Pancreas (tissue), 10 donors: ENCODE measurements at regions not wholly inside any gene's neighbourhood (a gene's known extent, or its start where the extent isn't known, plus 50 kb on each side); places are given as distances from the start of the nearest gene placed in this dataset.

Source experiments
- ATAC-seq, 4 donors: fragments of 200-7000 bp; cut with Tn5 transposase; one replicate each; pipeline versions ENCODE4 v1.8.0 to v1.9.1; 2020; ENCODE audit warnings: mild to moderate bottlenecking in 4 of 4, moderate library complexity in 4 of 4
- DNase-seq, 6 donors: peaks; one replicate each; pipeline ENCODE4 v3.0.0-alpha.2; 2020
- FAIRE-seq: peaks from 2 replicates; lab custom pipeline; 2012; peaks lifted over from hg19 to GRCh38; lab: Jason Lieb, UNC
- H3K27ac ChIP-seq, 4 donors: fragments of 200-600 bp; sonication (generic); 1 replicate in 3 of 4; 2 replicates in 1 of 4; pipeline versions ENCODE4 v1.5.0 to v1.8.0; 2020
- H3K27me3 ChIP-seq, 4 donors: fragments of 200-600 bp; one replicate each; pipeline ENCODE4 v1.8.0; 2021
- H3K36me3 ChIP-seq, 3 donors: fragments of 200-600 bp; sonication (generic) in 1 of 3; one replicate each; pipeline versions ENCODE4 v1.5.0 to v1.8.0; 2020 to 2021
- H3K4me1 ChIP-seq, 3 donors: fragments of 200-600 bp; one replicate each; pipeline ENCODE4 v1.8.0; 2021
- H3K4me3 ChIP-seq, 4 donors: fragments of 200-600 bp; sonication (generic) in 2 of 4; one replicate each; pipeline versions ENCODE4 v1.5.0 to v1.8.0; 2020 to 2021
- H3K9me3 ChIP-seq, 4 donors: fragments of 200-600 bp; one replicate each; pipeline ENCODE4 v1.8.0; 2021
- WGBS, 2 donors: extraction: QIAGEN DNeasy Blood & Tissue Kit; methylation state at CpG; one replicate each; pipeline ENCODE4 v1.1.7; 2013; 5-methylcytosine and 5-hydroxymethylcytosine counted together
- intact Hi-C, 3 donors: fragments of 100-400 bp; cut with DNase I; formaldehyde crosslinking; loops; one replicate each; pipeline versions ENCODE4 v1.11.1 to v1.14.2; 2022
- TF ChIP-seq, protein P1 (sequence below), 4 donors: fragments of 200-600 bp; sonication (generic) in 3 of 4; IDR thresholded peaks; one replicate each; pipeline versions ENCODE4 v1.5.0 to v1.8.0; 2021; ENCODE audit warnings: antibody characterized with exemption in 4 of 4
- donor health status: healthy with polysubstance abuse.
- donor health status: DM: no; HTN: no; CAD: no; lungs with moderate emphysema.
- donor health status: DM: no; HTN: no; CAD: no.
- donor health status: control.
- donor health status: control.
- donor health status: Bipolar disorder and iron deficiency.
- donor health status: DM: yes; HTN: yes; CAD: no.
- donor health status: DM: no; HTN: no; CAD: no.
- donor health status: DM: no; HTN: no; CAD: no.
- donor health status: DM: yes; HTN: yes; CAD: no.

DNA sequence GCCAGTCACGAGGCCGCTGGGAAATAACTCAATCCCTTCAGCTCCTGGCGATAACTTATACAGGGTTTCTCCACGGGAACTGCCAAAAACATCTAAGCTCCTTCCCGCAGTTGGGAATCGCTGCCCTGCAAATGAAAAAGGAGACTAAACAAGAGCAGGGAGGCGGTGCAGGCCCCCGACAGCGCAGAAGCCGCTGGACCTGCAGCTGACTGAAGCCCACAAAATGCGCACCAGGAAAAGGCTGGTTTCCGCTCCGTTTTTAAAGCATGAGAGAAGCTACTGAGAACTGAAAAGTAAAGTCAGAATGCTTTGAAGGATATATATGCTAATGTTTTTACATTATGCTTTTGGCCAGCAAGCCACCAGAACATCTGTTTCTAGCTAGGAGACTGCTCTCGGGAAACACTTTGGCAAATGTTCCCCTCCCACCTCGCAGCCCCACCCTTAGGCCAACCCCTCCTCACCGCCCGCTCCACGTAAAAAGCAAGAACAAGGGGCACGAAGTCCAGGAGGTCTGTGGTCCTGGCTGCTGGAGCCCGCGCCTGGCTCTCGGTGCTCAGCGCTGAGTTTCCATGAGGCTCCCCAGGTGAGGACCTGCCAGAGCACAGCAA, 90.5 kb downstream of the SOD2 start:
- no peak overlapping the region for H3K27ac ChIP-seq
- no peaks in the 10 kb centered on the region for H3K36me3 ChIP-seq
- no peak overlapping the region for H3K4me3 ChIP-seq
- WGBS, 2 donors = 65 to 78% methylated on average over 23 of the region's 23 CpGs
- FAIRE-seq = no peak
- ATAC-seq = no peak
- no peaks in the 10 kb centered on the region for H3K4me1 ChIP-seq
- intact Hi-C loops = no loop called here
- no peak for DNase-seq
- H3K9me3 ChIP-seq = no peaks in the 10 kb centered on the region
- no peaks in the 10 kb centered on the region for H3K27me3 ChIP-seq
- TF ChIP-seq, protein P1, sequence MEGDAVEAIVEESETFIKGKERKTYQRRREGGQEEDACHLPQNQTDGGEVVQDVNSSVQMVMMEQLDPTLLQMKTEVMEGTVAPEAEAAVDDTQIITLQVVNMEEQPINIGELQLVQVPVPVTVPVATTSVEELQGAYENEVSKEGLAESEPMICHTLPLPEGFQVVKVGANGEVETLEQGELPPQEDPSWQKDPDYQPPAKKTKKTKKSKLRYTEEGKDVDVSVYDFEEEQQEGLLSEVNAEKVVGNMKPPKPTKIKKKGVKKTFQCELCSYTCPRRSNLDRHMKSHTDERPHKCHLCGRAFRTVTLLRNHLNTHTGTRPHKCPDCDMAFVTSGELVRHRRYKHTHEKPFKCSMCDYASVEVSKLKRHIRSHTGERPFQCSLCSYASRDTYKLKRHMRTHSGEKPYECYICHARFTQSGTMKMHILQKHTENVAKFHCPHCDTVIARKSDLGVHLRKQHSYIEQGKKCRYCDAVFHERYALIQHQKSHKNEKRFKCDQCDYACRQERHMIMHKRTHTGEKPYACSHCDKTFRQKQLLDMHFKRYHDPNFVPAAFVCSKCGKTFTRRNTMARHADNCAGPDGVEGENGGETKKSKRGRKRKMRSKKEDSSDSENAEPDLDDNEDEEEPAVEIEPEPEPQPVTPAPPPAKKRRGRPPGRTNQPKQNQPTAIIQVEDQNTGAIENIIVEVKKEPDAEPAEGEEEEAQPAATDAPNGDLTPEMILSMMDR (IDR thresholded peaks at IDR 0.05) = no peak

DNA sequence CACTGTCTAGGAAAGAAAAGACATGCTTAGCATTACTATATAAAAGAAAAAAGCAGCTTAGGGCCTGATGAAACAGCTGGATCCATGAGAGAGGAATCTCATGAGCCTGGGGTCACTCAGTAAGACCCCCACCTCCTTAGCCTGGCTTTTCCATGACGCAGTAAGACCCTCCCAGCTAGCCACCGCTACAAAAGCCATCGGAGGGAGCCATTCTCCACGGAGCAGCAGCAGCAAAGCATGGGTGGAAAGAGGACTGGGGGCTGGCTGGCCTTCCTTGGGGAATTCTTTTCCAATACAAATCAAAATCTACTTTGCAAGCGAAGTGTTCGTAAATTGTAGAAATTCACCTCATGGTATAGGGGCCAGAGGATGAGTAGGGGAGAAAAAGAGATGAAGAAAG, 91.8 kb downstream of the SOD2 start:
- H3K27ac ChIP-seq = no peak overlapping the region
- WGBS, 2 donors = 59 to 68% methylated on average over 6 of the region's 6 CpGs
- no peaks in the 10 kb centered on the region for H3K4me1 ChIP-seq
- no peaks in the 10 kb centered on the region for H3K27me3 ChIP-seq
- intact Hi-C loops = no loop called here
- H3K9me3 ChIP-seq = no peaks in the 10 kb centered on the region
- DNase-seq = no peak
- no peak for ATAC-seq
- FAIRE-seq = no peak
- TF ChIP-seq, protein P1 (IDR thresholded peaks at IDR 0.05) = no peak
- no peaks in the 10 kb centered on the region for H3K36me3 ChIP-seq
- H3K4me3 ChIP-seq = no peak overlapping the region

DNA sequence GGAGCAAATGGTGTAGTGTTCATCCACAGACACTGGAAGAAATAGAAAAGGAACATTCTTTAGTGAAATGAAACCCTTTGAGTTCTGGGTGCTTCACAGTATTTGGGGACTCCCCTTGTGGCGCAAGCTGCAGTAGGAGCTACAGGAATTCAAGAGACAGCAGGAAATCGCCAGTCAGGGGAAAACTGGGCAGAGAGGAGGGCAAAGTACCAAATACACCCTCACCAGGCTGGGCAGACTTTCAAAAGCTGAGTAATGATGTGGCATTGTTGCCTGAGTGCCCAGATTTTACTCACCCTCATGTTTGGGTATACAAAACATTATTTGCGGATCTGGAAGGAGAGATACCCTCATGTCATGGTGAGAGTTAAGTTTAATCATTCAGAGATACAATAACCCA, 97.9 kb downstream of the SOD2 start:
- 66% methylated on average over 3 of the region's 3 CpGs for WGBS, 2 donors
- FAIRE-seq (no peak), DNase-seq (no peak), ATAC-seq (peak in 2 of 4 donors; percentile 49 to 55)
- Histone ChIP-seq H3K4me3 (no peak overlapping the region), H3K4me1 (no peaks in the 10 kb centered on the region), H3K27ac (no peak overlapping the region), H3K36me3 (no peaks in the 10 kb centered on the region), H3K27me3 (no peaks in the 10 kb centered on the region), H3K9me3 (no peaks in the 10 kb centered on the region)
- TF ChIP-seq, protein P1 (IDR thresholded peaks at IDR 0.05) = no peak
- intact Hi-C loops = no loop called here

DNA sequence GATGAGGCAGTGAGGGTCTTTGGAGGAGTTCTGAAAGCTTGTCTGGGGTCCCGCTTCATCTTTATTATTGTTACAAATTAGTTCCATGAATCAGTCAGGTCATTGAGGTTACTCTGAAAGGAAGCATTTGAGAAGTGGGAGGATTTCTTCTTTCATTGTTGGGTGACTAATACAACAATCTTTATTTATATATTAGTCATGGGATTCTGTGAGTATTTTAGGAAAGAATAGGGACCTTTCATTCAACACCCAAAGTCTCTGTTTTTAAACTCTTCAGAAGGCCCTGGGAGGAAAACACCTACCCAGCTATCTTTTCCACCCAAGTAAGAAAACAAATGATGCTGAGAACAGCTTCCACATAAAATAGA, 98.3 kb downstream of the SOD2 start:
- WGBS, 2 donors = 86 to 92% methylated on average over 1 of the region's 1 CpG
- Histone ChIP-seq H3K9me3 (no peaks in the 10 kb centered on the region), H3K27ac (no peak overlapping the region), H3K4me3 (no peak overlapping the region), H3K36me3 (no peaks in the 10 kb centered on the region), H3K4me1 (no peaks in the 10 kb centered on the region), H3K27me3 (no peaks in the 10 kb centered on the region)
- TF ChIP-seq, protein P1 (IDR thresholded peaks at IDR 0.05) = no peak
- no peak for FAIRE-seq
- intact Hi-C loops = no loop called here
- no peak for DNase-seq
- ATAC-seq = peak in 2 of 4 donors; percentile 30 to 44

DNA sequence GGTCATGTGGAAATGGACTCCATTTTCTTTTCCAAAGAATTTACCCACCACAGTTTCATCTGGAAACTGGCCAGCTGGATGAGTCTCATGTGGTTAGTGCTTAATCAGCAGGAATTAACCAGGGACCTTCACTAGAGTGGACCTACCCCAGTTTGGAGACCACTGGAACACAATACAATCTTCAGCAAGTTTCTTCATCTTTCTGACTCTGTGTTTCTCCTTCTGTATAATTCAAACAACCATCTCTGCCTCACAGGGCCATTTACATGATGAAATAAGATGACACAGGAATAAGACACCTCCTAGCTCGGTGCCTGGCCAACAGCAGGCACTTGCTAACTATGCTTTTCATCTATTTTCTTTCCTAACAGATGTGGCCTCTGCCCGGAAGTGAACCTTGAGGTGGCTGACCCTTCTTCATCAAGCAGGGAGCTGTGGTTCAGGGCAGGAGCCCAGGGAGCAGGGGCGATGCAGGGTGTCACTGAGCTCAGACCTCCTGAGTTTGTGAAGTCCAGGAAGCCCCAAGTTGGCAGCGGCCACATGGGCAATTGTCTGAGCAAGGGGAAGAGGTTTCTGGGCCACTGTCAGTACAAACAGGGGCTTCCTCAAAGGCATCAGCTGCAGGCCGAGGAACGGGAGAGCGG, 98.8 kb downstream of the SOD2 start:
- H3K9me3 ChIP-seq = no peaks in the 10 kb centered on the region
- no peak for DNase-seq
- no peak overlapping the region for H3K27ac ChIP-seq
- no peak overlapping the region for H3K4me3 ChIP-seq
- H3K4me1 ChIP-seq = no peaks in the 10 kb centered on the region
- H3K27me3 ChIP-seq = no peaks in the 10 kb centered on the region
- 74 to 87% methylated on average over 7 of the region's 7 CpGs for WGBS, 2 donors
- no peaks in the 10 kb centered on the region for H3K36me3 ChIP-seq
- intact Hi-C loops = no loop called here
- no peak for ATAC-seq
- FAIRE-seq = no peak
- TF ChIP-seq, protein P1 (IDR thresholded peaks at IDR 0.05) = no peak
